Loucy (cell line): ENCODE measurements at regions not wholly inside any gene's neighbourhood (a gene's known extent, or its start where the extent isn't known, plus 50 kb on each side); places are given as distances from the start of the nearest gene placed in this dataset.

ENCODE experiments used
- EZH2phosphoT487 ChIP-seq: fragments of 200-600 bp; IDR thresholded peaks from 2 replicates; pipeline ENCODE4 v1.6.1; 2018; ENCODE audit warnings: antibody characterized with exemption, mild to moderate bottlenecking, moderate library complexity, borderline replicate concordance
- TF ChIP-seq, protein P1 (sequence below): fragments of 200-600 bp; sonication (generic); conservative IDR thresholded peaks from 2 replicates; pipeline ENCODE4 v1.5.1; 2014; ENCODE audit warnings: mild to moderate bottlenecking, antibody characterized with exemption, low read length

- TF ChIP-seq, protein P1, sequence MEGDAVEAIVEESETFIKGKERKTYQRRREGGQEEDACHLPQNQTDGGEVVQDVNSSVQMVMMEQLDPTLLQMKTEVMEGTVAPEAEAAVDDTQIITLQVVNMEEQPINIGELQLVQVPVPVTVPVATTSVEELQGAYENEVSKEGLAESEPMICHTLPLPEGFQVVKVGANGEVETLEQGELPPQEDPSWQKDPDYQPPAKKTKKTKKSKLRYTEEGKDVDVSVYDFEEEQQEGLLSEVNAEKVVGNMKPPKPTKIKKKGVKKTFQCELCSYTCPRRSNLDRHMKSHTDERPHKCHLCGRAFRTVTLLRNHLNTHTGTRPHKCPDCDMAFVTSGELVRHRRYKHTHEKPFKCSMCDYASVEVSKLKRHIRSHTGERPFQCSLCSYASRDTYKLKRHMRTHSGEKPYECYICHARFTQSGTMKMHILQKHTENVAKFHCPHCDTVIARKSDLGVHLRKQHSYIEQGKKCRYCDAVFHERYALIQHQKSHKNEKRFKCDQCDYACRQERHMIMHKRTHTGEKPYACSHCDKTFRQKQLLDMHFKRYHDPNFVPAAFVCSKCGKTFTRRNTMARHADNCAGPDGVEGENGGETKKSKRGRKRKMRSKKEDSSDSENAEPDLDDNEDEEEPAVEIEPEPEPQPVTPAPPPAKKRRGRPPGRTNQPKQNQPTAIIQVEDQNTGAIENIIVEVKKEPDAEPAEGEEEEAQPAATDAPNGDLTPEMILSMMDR, result no peak
- TF ChIP-seq EZH2phosphoT487, result no peak
Measured at GRCh38 chr9:91145496-91145895, 216.2 kb downstream of the AUH start.
